Uterus (tissue), 3 donors: ENCODE measurements at regions not wholly inside any gene's neighbourhood (a gene's known extent, or its start where the extent isn't known, plus 50 kb on each side); places are given as distances from the start of the nearest gene placed in this dataset.

Experiments
- DNase-seq, 2 donors: peaks; one replicate each; pipeline ENCODE4 v3.0.0-alpha.2; 2019 to 2020
- H3K27ac ChIP-seq, 2 donors: fragments of 200-600 bp; sonication (generic); 1 replicate in 1 of 2; 2 replicates in 1 of 2; pipeline ENCODE4 v1.5.1; 2016 to 2018
- H3K27me3 ChIP-seq, 2 donors: fragments of 200-600 bp; sonication (generic); one replicate each; pipeline ENCODE4 v1.5.1; 2018 to 2019; ENCODE audit warnings: control low read depth in 1 of 2
- H3K36me3 ChIP-seq, 2 donors: fragments of 200-600 bp; sonication (generic); one replicate each; pipeline ENCODE4 v1.5.1; 2019; ENCODE audit warnings: control low read depth in 1 of 2
- H3K4me1 ChIP-seq, 2 donors: fragments of 200-600 bp; sonication (generic); one replicate each; pipeline ENCODE4 v1.5.1; 2018 to 2019; ENCODE audit warnings: control low read depth in 1 of 2
- H3K4me3 ChIP-seq, 2 donors: fragments of 200-600 bp; sonication (generic); 1 replicate in 1 of 2; 2 replicates in 1 of 2; pipeline ENCODE4 v1.5.1; 2018 to 2019; ENCODE audit warnings: mild to moderate bottlenecking in 1 of 2
- H3K9me3 ChIP-seq, 2 donors: fragments of 200-600 bp; sonication (generic); one replicate each; pipeline ENCODE4 v1.5.1; 2019; ENCODE audit warnings: control low read depth in 1 of 2
- POLR2A ChIP-seq, 2 donors: fragments of 450-650 bp; IDR thresholded peaks; one replicate each; pipeline ENCODE4 v1.6.1; 2016; ENCODE audit warnings: antibody characterized with exemption in 2 of 2, mild to moderate bottlenecking in 1 of 2, moderate library complexity in 1 of 2
- intact Hi-C: fragments of 100-400 bp; cut with DNase I; formaldehyde crosslinking; loops from one replicate; pipeline ENCODE4 v1.15.1; 2023; ENCODE audit warnings: low total_unique reads
- TF ChIP-seq, protein P1 (sequence below), 4 experiments: fragments of 200-600 bp in 2 of 4; fragments of 450-650 bp in 2 of 4; sonication (generic) in 2 of 4; IDR thresholded peaks; one replicate each; pipeline ENCODE4 v1.5.1; 2016 to 2019; ENCODE audit warnings: antibody characterized with exemption in 4 of 4, mild to moderate bottlenecking in 2 of 4, moderate library complexity in 1 of 4
- donor health status: DM: yes; HTN: yes; CAD: no.

- no peak for DNase-seq
- intact Hi-C loops = no loop called here
- Histone ChIP-seq H3K36me3 (no peaks in the 10 kb centered on the region), H3K4me1 (no peaks in the 10 kb centered on the region), H3K9me3 (no peaks in the 10 kb centered on the region), H3K27me3 (no peaks in the 10 kb centered on the region), H3K27ac (no peak overlapping the region), H3K4me3 (no peak overlapping the region)
- TF ChIP-seq, protein P1, sequence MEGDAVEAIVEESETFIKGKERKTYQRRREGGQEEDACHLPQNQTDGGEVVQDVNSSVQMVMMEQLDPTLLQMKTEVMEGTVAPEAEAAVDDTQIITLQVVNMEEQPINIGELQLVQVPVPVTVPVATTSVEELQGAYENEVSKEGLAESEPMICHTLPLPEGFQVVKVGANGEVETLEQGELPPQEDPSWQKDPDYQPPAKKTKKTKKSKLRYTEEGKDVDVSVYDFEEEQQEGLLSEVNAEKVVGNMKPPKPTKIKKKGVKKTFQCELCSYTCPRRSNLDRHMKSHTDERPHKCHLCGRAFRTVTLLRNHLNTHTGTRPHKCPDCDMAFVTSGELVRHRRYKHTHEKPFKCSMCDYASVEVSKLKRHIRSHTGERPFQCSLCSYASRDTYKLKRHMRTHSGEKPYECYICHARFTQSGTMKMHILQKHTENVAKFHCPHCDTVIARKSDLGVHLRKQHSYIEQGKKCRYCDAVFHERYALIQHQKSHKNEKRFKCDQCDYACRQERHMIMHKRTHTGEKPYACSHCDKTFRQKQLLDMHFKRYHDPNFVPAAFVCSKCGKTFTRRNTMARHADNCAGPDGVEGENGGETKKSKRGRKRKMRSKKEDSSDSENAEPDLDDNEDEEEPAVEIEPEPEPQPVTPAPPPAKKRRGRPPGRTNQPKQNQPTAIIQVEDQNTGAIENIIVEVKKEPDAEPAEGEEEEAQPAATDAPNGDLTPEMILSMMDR (IDR thresholded peaks at IDR 0.05) = no peak
- no peak for TF ChIP-seq POLR2A (IDR thresholded peaks at IDR 0.05)
These were observed 220.4 kb upstream of the IRX4 start for GRCh38 chr5:2102819-2103776.

- Histone ChIP-seq H3K27ac (no peak overlapping the region), H3K9me3 (no peaks in the 10 kb centered on the region), H3K4me1 (no peaks in the 10 kb centered on the region), H3K27me3 (no peaks in the 10 kb centered on the region), H3K4me3 (no peak overlapping the region), H3K36me3 (no peaks in the 10 kb centered on the region)
- intact Hi-C loops = no loop called here
- TF ChIP-seq, protein P1 (IDR thresholded peaks at IDR 0.05) = no peak
- TF ChIP-seq POLR2A (IDR thresholded peaks at IDR 0.05) = no peak
- DNase-seq = no peak
These were observed 219.0 kb upstream of the IRX4 start for GRCh38 chr5:2101685-2102084.

DNA sequence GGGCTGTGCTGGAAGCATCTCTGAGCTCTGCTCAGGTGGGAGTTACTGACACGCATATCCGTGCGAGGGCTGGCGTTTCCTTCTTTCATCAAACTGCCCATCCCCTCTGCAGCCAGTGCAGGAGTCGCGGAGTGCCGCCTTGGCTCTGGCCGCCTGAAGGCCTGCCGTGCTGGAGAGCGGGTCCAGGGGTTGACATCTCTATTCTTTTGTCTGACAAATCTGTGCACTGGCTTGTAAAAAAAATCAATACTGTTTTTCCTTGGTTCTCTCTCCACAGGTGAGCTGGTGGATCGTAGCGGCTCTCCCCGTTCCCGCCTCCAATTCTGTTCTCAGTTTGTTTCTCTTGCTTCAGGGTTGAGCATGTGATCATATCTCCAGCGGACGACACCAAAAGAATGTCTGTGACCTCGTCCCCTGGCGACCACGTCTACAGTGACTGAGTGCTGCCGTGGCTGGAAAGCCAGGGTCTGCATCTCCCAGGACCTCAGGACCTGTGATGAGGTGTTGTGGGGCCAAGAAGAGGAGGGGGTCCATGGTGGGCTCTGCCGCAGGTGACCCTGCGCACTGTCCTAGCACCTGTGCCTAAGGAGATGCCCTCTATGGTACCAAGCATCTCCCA lies 214.3 kb upstream of the IRX4 start:
- Histone ChIP-seq H3K4me3 (no peak overlapping the region), H3K36me3 (no peaks in the 10 kb centered on the region), H3K9me3 (no peaks in the 10 kb centered on the region), H3K27me3 (no peaks in the 10 kb centered on the region), H3K27ac (no peak overlapping the region), H3K4me1 (no peaks in the 10 kb centered on the region)
- no peak for DNase-seq
- TF ChIP-seq POLR2A (IDR thresholded peaks at IDR 0.05) = no peak
- TF ChIP-seq, protein P1 (IDR thresholded peaks at IDR 0.05) = no peak
- intact Hi-C loops = no loop called here

DNA sequence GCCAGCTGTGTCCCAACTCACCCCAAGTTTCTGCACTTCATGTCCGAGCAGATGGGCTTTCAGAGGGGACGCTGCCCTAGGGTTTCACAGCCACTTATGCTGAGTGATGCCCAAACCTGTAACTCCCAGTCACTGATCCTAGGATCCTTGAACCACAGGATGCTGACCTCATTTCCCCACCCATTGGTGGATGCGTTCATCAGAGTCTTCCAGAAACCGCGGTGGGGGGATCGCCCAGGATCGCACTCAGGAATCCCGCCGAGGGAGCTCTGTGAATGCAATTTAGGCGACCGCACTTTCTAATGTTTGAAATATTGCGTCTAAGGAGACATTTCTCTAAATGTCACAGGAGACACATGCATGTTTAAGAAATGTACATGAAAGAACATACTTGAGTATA lies 212.3 kb upstream of the IRX4 start:
- no peaks in the 10 kb centered on the region for H3K4me1 ChIP-seq
- H3K27me3 ChIP-seq = no peaks in the 10 kb centered on the region
- intact Hi-C loops = no loop called here
- H3K4me3 ChIP-seq = no peak overlapping the region
- H3K36me3 ChIP-seq = no peaks in the 10 kb centered on the region
- peak overlapping the region in 1 of 2 donors; percentile 15 for H3K27ac ChIP-seq
- no peaks in the 10 kb centered on the region for H3K9me3 ChIP-seq
- TF ChIP-seq POLR2A (IDR thresholded peaks at IDR 0.05) = no peak
- TF ChIP-seq, protein P1 (IDR thresholded peaks at IDR 0.05) = no peak
- DNase-seq = no peak

DNA sequence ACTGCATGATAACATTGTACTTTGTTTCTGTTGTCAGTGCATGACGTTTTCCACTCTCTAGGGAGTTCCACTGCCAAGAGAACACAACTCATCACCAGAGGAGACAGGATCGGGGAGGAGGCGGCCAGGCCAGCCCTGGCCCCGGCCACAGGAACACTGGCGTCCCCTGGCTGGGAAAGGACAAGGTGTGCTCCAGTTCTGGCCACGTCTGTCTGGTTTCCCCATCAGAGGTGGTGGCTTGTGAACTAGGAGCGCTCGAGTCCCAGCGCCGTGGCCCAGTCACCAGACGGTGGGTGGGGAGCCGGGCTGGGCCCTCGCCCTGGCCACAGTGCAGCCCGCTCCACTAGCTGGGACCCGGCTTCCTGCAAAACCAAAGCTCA lies 211.9 kb upstream of the IRX4 start:
- DNase-seq = no peak
- intact Hi-C loops = no loop called here
- TF ChIP-seq, protein P1 (IDR thresholded peaks at IDR 0.05) = no peak
- TF ChIP-seq POLR2A (IDR thresholded peaks at IDR 0.05) = no peak

More for the DNA sequence above, 211.9 kb upstream of the IRX4 start:
- Histone ChIP-seq H3K27me3 (no peaks in the 10 kb centered on the region), H3K27ac (peak overlapping the region in 1 of 2 donors; percentile 49), H3K4me3 (no peak overlapping the region), H3K36me3 (no peaks in the 10 kb centered on the region), H3K4me1 (no peaks in the 10 kb centered on the region), H3K9me3 (no peaks in the 10 kb centered on the region)
